ENCODE measurements at regions not wholly inside any gene's neighbourhood (a gene's known extent, or its start where the extent isn't known, plus 50 kb on each side); places are given as distances from the start of the nearest gene placed in this dataset.
"Not testable (repeated sequence)": the region's sequence is repeated elsewhere in the genome, so short reads cannot be mapped to it uniquely, and the experiment has no call there.

- TF ChIP-seq, protein P1, sequence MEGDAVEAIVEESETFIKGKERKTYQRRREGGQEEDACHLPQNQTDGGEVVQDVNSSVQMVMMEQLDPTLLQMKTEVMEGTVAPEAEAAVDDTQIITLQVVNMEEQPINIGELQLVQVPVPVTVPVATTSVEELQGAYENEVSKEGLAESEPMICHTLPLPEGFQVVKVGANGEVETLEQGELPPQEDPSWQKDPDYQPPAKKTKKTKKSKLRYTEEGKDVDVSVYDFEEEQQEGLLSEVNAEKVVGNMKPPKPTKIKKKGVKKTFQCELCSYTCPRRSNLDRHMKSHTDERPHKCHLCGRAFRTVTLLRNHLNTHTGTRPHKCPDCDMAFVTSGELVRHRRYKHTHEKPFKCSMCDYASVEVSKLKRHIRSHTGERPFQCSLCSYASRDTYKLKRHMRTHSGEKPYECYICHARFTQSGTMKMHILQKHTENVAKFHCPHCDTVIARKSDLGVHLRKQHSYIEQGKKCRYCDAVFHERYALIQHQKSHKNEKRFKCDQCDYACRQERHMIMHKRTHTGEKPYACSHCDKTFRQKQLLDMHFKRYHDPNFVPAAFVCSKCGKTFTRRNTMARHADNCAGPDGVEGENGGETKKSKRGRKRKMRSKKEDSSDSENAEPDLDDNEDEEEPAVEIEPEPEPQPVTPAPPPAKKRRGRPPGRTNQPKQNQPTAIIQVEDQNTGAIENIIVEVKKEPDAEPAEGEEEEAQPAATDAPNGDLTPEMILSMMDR (IDR thresholded peaks at IDR 0.05), result not testable (repeated sequence)
- not testable (repeated sequence) for TF ChIP-seq POLR2A (IDR thresholded peaks at IDR 0.05)
Observed at GRCh38 chr4:147112196-147112595, 166.5 kb upstream of the TTC29 start.
